ENCODE measurements at regions not wholly inside any gene's neighbourhood (a gene's known extent, or its start where the extent isn't known, plus 50 kb on each side); places are given as distances from the start of the nearest gene placed in this dataset.

GRCh38 chr3:125654526-125654925 is 59.2 kb upstream of the OSBPL11 start:
- no peak for TF ChIP-seq POLR2A (IDR thresholded peaks at IDR 0.05)
- TF ChIP-seq, protein P1, sequence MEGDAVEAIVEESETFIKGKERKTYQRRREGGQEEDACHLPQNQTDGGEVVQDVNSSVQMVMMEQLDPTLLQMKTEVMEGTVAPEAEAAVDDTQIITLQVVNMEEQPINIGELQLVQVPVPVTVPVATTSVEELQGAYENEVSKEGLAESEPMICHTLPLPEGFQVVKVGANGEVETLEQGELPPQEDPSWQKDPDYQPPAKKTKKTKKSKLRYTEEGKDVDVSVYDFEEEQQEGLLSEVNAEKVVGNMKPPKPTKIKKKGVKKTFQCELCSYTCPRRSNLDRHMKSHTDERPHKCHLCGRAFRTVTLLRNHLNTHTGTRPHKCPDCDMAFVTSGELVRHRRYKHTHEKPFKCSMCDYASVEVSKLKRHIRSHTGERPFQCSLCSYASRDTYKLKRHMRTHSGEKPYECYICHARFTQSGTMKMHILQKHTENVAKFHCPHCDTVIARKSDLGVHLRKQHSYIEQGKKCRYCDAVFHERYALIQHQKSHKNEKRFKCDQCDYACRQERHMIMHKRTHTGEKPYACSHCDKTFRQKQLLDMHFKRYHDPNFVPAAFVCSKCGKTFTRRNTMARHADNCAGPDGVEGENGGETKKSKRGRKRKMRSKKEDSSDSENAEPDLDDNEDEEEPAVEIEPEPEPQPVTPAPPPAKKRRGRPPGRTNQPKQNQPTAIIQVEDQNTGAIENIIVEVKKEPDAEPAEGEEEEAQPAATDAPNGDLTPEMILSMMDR (IDR thresholded peaks at IDR 0.05), result no peak
- no peak for TF ChIP-seq POLR2AphosphoS5 (IDR thresholded peaks at IDR 0.05; ENCODE audit: insufficient read depth in 1 of 2, low read depth in 1 of 2)
- no peak overlapping the region for H3K4me3 ChIP-seq
- DNase-seq (ENCODE audit: extremely low spot score in 2 of 2), result no peak
- no peaks in the 10 kb centered on the region for H3K27me3 ChIP-seq
- intact Hi-C loops (cut with DNase I), result no loop called here
- no peaks in the 10 kb centered on the region for H3K9me3 ChIP-seq
- H3K36me3 ChIP-seq, result no peaks in the 10 kb centered on the region
- no peaks in the 10 kb centered on the region for H3K4me1 ChIP-seq
- no peak overlapping the region for H3K27ac ChIP-seq

DNA sequence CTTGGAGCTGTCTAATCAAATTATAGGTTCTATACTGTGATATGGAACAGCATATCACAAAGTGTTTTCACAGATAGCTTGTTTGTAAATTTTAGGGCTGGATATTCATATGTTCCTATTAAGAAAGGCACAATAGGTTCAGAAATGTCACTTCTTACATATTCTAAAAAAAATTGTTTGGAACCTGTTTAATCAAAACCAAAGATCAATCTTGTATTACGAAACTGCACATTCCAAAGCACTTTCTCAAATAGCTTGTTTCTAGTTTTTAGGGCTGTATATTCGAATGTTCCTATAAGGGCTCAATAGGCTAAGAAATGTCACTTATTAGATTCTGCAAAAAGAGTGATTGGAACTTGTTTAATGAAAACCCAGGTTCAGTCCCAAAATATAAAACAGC is 67.4 kb upstream of the OSBPL11 start:
- H3K36me3 ChIP-seq, result no peaks in the 10 kb centered on the region
- H3K9me3 ChIP-seq, result no peaks in the 10 kb centered on the region
- intact Hi-C loops (cut with DNase I), result no loop called here
- no peak for TF ChIP-seq POLR2AphosphoS5 (IDR thresholded peaks at IDR 0.05; ENCODE audit: insufficient read depth in 1 of 2, low read depth in 1 of 2)
- TF ChIP-seq, protein P1 (IDR thresholded peaks at IDR 0.05), result no peak
- TF ChIP-seq POLR2A (IDR thresholded peaks at IDR 0.05), result no peak
- no peaks in the 10 kb centered on the region for H3K27me3 ChIP-seq
- H3K4me1 ChIP-seq, result no peaks in the 10 kb centered on the region
- no peak overlapping the region for H3K27ac ChIP-seq
- H3K4me3 ChIP-seq, result no peak overlapping the region
- DNase-seq (ENCODE audit: extremely low spot score in 2 of 2), result no peak

DNA sequence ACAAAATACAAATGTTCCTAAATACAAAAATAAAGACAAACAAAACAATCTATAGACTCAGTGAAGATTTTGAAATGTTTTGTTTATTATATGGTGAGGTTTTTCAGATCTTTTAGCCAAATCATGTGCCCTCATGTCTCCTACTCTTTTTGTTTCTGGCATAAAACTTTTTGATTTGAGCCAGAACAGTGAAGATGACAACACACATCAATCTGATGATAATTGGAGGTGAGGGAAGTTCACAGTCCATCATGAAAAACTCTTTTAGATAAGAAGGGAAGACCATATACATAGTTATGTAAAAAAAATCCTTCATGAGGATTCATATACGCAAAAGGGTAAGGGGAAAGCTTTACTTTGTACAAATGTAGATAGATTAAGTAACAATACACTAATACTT is 75.1 kb upstream of the OSBPL11 start:
- Histone ChIP-seq H3K4me1 (no peaks in the 10 kb centered on the region), H3K9me3 (no peaks in the 10 kb centered on the region), H3K27ac (no peak overlapping the region), H3K4me3 (no peak overlapping the region), H3K36me3 (no peaks in the 10 kb centered on the region), H3K27me3 (no peaks in the 10 kb centered on the region)
- TF ChIP-seq, protein P1 (IDR thresholded peaks at IDR 0.05), result no peak
- TF ChIP-seq POLR2AphosphoS5 (IDR thresholded peaks at IDR 0.05; ENCODE audit: insufficient read depth in 1 of 2, low read depth in 1 of 2), result no peak
- TF ChIP-seq POLR2A (IDR thresholded peaks at IDR 0.05), result no peak
- intact Hi-C loops (cut with DNase I), result no loop called here
- no peak for DNase-seq (ENCODE audit: extremely low spot score in 2 of 2)

- intact Hi-C loops (cut with DNase I), result no loop called here
- H3K4me1 ChIP-seq, result no peaks in the 10 kb centered on the region
- H3K9me3 ChIP-seq, result no peaks in the 10 kb centered on the region
- H3K4me3 ChIP-seq, result no peak overlapping the region
- H3K27ac ChIP-seq, result no peak overlapping the region
- no peak for DNase-seq (ENCODE audit: extremely low spot score in 2 of 2)
- H3K27me3 ChIP-seq, result no peaks in the 10 kb centered on the region
- TF ChIP-seq, protein P1 (IDR thresholded peaks at IDR 0.05), result no peak
- no peak for TF ChIP-seq POLR2AphosphoS5 (IDR thresholded peaks at IDR 0.05; ENCODE audit: insufficient read depth in 1 of 2, low read depth in 1 of 2)
- TF ChIP-seq POLR2A (IDR thresholded peaks at IDR 0.05), result no peak
- no peaks in the 10 kb centered on the region for H3K36me3 ChIP-seq
Observed at GRCh38 chr3:125670945-125671344, 75.6 kb upstream of the OSBPL11 start.

DNA sequence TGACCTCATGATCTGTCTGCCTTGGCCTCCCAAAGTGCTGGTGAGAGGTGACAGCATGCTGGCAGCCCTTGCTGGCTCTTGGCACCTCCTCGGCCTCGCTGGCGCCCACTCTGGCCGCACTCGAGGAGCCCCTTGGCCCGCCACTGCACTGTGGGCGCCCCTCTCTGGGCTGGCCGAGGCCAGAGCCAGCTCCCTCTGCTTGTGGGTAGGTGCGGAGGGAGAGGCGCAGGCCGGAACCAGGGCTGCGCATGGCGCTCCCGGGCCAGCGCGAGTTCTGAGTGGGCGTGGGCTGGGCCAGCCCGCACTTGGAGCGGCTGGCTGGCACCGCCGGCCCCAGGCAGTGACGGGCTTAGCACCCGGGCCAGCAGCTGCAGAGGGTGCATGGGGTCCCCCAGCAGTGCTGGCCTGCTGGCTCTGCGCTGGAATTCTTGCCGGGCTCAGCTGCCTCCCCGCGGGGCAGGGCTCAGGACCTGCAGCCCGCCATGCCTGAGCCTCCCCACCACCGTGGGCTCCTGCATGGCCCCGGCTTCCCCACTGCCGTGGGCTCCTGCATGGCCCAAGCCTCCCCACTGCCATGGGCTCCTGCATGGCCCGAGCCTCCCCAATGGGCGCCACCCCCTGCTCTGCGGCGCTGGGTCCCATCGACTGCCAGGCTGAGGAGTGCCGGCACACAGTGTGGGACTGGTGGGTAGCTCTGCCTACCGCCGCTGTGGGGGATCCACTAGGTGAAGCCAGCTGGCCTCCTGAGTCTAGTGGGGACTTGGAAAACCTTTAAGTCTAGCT is 76.4 kb upstream of the OSBPL11 start:
- no peak for TF ChIP-seq POLR2A (IDR thresholded peaks at IDR 0.05)
- TF ChIP-seq POLR2AphosphoS5 (IDR thresholded peaks at IDR 0.05; ENCODE audit: insufficient read depth in 1 of 2, low read depth in 1 of 2), result no peak
- TF ChIP-seq, protein P1 (IDR thresholded peaks at IDR 0.05), result no peak
- H3K9me3 ChIP-seq, result no peaks in the 10 kb centered on the region
- no peaks in the 10 kb centered on the region for H3K36me3 ChIP-seq
- no peak for DNase-seq (ENCODE audit: extremely low spot score in 2 of 2)
- no peak overlapping the region for H3K27ac ChIP-seq
- no peaks in the 10 kb centered on the region for H3K4me1 ChIP-seq
- intact Hi-C loops (cut with DNase I), result no loop called here
- H3K4me3 ChIP-seq, result no peak overlapping the region
- H3K27me3 ChIP-seq, result no peaks in the 10 kb centered on the region
